GM18502 (cell line): ENCODE measurements at regions not wholly inside any gene's neighbourhood (a gene's known extent, or its start where the extent isn't known, plus 50 kb on each side); places are given as distances from the start of the nearest gene placed in this dataset.

ENCODE experiments used
- ATAC-seq: cut with Tn5 transposase; IDR thresholded peaks from one replicate; pipeline ENCODE4 v1.9.1; 2021; ENCODE audit warnings: mild to moderate bottlenecking; ENCODE audit not compliant: unreplicated experiment, poor library complexity

DNA sequence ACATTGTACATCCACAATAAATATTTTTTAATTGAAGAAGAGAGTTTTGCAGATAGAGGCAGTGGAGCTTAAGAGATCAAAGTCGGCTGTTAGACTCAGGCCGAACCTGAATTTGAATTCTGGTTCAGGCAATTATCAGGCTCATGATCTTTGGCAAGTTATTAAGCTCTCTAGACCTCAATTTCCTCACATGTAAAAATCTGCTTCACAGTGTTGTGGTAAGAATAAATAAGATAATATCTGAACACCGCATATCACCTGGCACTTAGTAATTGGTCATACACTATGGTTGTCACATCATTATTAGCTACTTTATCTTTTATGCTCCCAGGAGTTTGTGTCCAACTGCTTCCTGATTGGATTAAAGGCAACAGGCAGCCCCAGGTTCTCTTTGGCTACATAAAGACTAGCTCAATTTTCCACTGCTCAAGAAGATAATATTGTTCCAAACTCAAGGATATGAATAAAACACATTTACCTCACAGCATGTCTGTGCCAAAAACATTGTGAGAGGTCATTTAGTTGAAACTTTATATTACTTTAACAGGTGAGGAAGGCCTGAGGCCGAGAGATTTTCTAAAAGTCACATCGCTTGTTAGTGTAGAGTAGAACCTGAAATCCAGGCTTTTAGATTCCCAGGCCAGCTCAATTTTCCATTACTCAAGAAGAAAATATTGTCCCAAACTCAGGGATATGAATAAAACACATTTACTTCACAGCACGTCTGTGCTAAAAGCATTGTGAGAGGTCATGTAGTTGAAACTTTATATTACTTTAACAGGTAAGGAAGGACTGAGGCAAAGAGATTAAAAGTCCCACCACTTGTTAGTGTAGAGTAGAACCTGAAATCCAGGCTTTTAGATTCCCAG is 289.2 kb upstream of the PTGER4 start:
- ATAC-seq = no peak

- ATAC-seq = no peak
Measured at GRCh38 chr5:40389591-40389990, 290.1 kb upstream of the PTGER4 start.

GRCh38 chr5:40386289-40386688 is 293.4 kb upstream of the PTGER4 start:
- peak; percentile 82 for ATAC-seq

- ATAC-seq = peak; percentile 1
Measured at GRCh38 chr5:40385544-40385943, 294.2 kb upstream of the PTGER4 start.

- ATAC-seq = no peak
Measured at GRCh38 chr5:40384782-40385390, 294.8 kb upstream of the PTGER4 start.

GRCh38 chr5:40383749-40384651 is 295.7 kb upstream of the PTGER4 start:
- peak; percentile 46 for ATAC-seq

DNA sequence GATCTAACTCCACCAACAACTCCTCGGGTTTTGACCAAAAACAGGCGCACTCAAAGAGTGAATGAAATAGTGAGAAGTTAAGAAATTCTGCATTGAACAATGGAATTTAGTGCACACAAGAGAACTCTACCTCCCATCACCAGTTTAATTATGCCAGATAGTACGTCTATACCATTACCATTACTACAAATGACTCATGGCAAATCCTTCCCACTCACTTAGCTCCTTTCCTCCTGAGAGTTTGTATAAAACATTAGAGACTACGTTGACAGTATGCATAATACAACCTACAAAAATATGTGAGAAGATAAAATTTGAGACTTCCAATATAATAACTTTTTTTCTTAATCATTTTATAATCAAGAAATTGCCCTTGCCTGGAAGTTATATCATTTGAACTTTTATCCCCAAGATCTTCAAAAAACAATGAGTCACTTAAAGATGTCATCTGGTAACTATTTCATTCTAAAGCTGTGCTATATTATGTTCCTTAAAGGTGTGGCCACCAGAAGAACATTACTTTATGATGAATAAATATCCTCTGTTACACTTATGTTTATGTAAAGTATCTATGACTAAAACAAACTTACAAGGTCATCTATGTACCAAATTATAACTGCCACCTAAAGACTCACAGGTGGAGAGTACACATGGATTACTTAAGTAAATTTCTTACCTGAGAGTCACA is 297.9 kb upstream of the PTGER4 start:
- no peak for ATAC-seq

GRCh38 chr5:40381016-40381415 is 298.7 kb upstream of the PTGER4 start:
- ATAC-seq = no peak

- ATAC-seq = peak; percentile 78
Measured at GRCh38 chr5:40378396-40379177, 301.1 kb upstream of the PTGER4 start.

DNA sequence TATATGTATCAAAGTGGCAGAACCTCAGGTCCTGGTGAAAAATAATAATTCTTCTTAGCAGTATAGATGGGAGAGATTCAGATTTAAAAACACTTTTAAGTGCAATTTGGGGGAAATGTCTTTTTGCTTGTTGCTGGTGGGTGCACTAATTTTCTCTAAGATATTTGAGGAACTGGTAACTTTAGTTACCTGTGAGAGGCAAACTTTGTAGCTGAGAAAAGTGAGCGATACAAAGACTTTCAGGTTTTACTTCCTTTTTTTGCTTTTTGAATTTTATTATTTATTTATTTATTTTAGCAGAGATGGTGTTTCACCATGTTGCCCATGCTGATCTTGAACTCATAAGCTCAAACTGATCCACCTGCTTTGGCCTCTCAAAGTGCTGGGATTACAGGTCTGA is 303.1 kb upstream of the PTGER4 start:
- ATAC-seq = no peak

GRCh38 chr5:40374853-40375252 is 304.9 kb upstream of the PTGER4 start:
- ATAC-seq = no peak

GRCh38 chr5:40368200-40368599 is 311.5 kb upstream of the PTGER4 start:
- no peak for ATAC-seq

DNA sequence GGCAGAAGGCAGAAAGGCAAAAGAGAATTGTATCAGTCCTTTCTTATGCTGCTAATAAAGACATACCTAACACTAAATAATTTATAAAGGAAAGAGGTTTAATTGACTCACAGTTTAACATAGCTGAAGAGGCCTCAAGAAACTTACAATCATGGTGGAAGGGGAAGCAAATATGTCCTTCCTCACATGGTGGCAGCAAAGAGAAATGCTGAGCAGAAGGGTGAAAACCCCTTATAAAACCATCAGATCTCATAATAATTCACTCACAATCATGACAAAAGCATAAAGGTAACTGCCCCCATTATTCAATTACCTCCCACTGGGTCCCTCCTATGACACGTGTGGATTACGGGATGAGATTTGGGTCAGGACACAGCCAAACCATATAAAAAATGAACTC is 312.5 kb upstream of the PTGER4 start:
- ATAC-seq = no peak

- peak; percentile 86 for ATAC-seq
Measured at GRCh38 chr5:40365342-40366330, 314.1 kb upstream of the PTGER4 start.

- ATAC-seq = no peak
Measured at GRCh38 chr5:40364441-40364840, 315.3 kb upstream of the PTGER4 start.

DNA sequence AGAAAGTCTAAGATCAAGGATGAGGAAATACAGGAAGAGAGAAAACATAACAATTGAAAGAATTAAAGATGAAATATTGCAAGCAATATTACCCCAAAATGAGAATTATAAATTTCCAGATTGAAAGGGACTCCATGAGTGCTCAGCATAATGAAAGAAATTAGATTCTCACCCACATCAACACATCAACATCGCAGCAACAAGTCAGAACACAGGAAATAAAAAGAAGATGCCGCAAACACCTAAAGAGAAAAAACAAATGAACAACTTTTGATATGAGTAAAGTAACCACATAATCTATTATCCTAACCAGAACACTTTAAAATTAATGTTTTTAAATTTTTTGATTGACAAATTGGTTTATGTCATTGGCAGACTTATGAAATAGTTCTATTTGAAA is 318.3 kb upstream of the PTGER4 start:
- ATAC-seq = no peak

- ATAC-seq = no peak
Measured at GRCh38 chr5:40360685-40361084, 319.0 kb upstream of the PTGER4 start.

DNA sequence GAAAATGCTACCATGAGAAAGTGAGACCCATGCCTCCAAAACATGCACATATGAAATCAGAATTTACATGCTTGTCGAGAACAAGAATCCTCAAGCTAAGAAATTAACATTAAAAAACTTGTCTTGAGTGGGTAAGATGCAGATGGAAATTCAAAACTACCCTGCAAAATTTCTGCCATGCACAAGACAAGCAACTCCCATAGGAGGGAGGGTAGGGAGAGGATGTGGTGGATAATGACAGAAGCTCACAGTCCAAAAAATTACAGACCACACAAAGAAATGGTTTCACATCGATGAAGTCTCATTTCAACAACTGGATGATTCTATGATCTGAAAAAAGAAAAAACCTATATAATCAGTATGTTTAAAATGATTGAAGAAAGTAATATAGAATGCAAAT is 319.9 kb upstream of the PTGER4 start:
- no peak for ATAC-seq
